K562 (cell line): ENCODE measurements at regions not wholly inside any gene's neighbourhood (a gene's known extent, or its start where the extent isn't known, plus 50 kb on each side); places are given as distances from the start of the nearest gene placed in this dataset.

Source experiments
- ATAC-seq: fragments of 200-7000 bp; cut with Tn5 transposase; 3 replicates; pipeline ENCODE4 v1.9.1; 2020; ENCODE audit warnings: moderate library complexity
- BruUV-seq: library from RNA; stranded (reverse); fragments of 400-500 nt; replicated peaks from 2 replicates; lab custom pipeline; 2021; lab: Mats Ljungman, UMichigan
- CTCF ChIA-PET: fragments of 300-600 bp; formaldehyde crosslinking; extraction: SDS; loops from one replicate; lab custom pipeline; 2021; ENCODE audit warnings: low intra/inter-chr PET ratio; lab: Yijun Ruan, JAX
- POLR2A ChIA-PET: fragments of 300-600, 350-650 bp; sonication (Branson Sonifier 250); formaldehyde crosslinking; extraction: SDS; loops from one replicate; lab custom pipeline; 2021; ENCODE audit warnings: antibody characterized with exemption, inconsistent platforms; lab: Yijun Ruan, JAX
- DNase-seq, 4 experiments: peaks; one replicate each; pipeline versions ENCODE4 v3.0.0 to v3.0.0-alpha.2; 2011 to 2018; ENCODE audit warnings: low spot score in 3 of 4, mixed read lengths in 3 of 4; ENCODE audit errors: extremely low read depth in 1 of 4
- FAIRE-seq: peaks from 2 replicates; lab custom pipeline; 2011; peaks lifted over from hg19 to GRCh38; lab: Jason Lieb, UNC
- H2AFZ ChIP-seq: 2 replicates; pipeline ENCODE4 v1.6.0; 2011; ENCODE audit warnings: low read depth, low read length, control low read depth, inconsistent platforms
- H3K27ac ChIP-seq: fragments of 200-600 bp; 3 replicates; pipeline ENCODE4 v1.8.0; 2011; ENCODE audit warnings: low read depth, mild to moderate bottlenecking, control low read depth, inconsistent platforms, low read length, moderate library complexity, mixed read lengths; ENCODE audit errors: extremely low read depth
- H3K27me3 ChIP-seq, 2 experiments: fragments of 300-600 bp in 1 of 2; 2 replicates in 1 of 2; 3 replicates in 1 of 2; pipeline versions ENCODE4 v1.6.0 to v1.8.0; 2011; ENCODE audit warnings: inconsistent platforms in 2 of 2, low read length in 2 of 2, mild to moderate bottlenecking in 1 of 2, mixed read lengths in 1 of 2, moderate library complexity in 1 of 2; ENCODE audit not compliant: control insufficient read depth in 2 of 2, insufficient read depth in 2 of 2
- H3K36me3 ChIP-seq: fragments of 300-600 bp; 3 replicates; pipeline ENCODE4 v1.8.0; 2011; ENCODE audit warnings: mild to moderate bottlenecking, low read length, inconsistent platforms; ENCODE audit not compliant: control insufficient read depth, insufficient read depth
- H3K4me1 ChIP-seq, 2 experiments: fragments of 200-600 bp in 1 of 2; replicated peaks in 1 of 2; 2 replicates in 1 of 2; 3 replicates in 1 of 2; pipeline versions ENCODE4 v1.5.1 to v1.8.0; 2011; ENCODE audit warnings: inconsistent platforms in 2 of 2, low read length in 2 of 2, mild to moderate bottlenecking in 1 of 2, mixed read lengths in 1 of 2, moderate library complexity in 1 of 2; ENCODE audit not compliant: control insufficient read depth in 2 of 2, insufficient read depth in 2 of 2
- H3K4me2 ChIP-seq: 2 replicates; pipeline ENCODE4 v1.6.1; 2011; ENCODE audit warnings: low read length, control low read depth, inconsistent platforms, mixed read lengths; ENCODE audit not compliant: insufficient read depth
- H3K4me3 ChIP-seq: fragments of 200-600 bp; sonication (generic), shearing (Covaris generic); 2 replicates; pipeline ENCODE4 v1.5.1; 2016; ENCODE audit warnings: control low read depth, inconsistent platforms
- H3K79me2 ChIP-seq: fragments of 200-600 bp; 3 replicates; pipeline ENCODE4 v1.8.0; 2011; ENCODE audit warnings: low read length, inconsistent platforms; ENCODE audit not compliant: control insufficient read depth, insufficient read depth
- H3K9ac ChIP-seq, 2 experiments: 2 replicates each; pipeline versions ENCODE4 v1.6.0 to v1.6.1; 2011; ENCODE audit warnings: low read depth in 2 of 2, low read length in 2 of 2, control low read depth in 1 of 2, inconsistent platforms in 1 of 2, mild to moderate bottlenecking in 1 of 2, mixed read lengths in 1 of 2; ENCODE audit not compliant: insufficient read depth in 1 of 2
- H3K9me1 ChIP-seq: one replicate; pipeline ENCODE4 v1.6.0; 2011; ENCODE audit warnings: inconsistent platforms, mild to moderate bottlenecking, low read length, moderate library complexity; ENCODE audit not compliant: control insufficient read depth, insufficient read depth
- H3K9me3 ChIP-seq: replicated peaks from 2 replicates; pipeline ENCODE4 v1.5.1; 2011; ENCODE audit warnings: low read depth, low read length, inconsistent platforms; ENCODE audit not compliant: control insufficient read depth, insufficient read depth
- H4K20me1 ChIP-seq: replicated peaks from 2 replicates; pipeline ENCODE4 v1.6.1; 2011; ENCODE audit warnings: low read length, inconsistent platforms, mixed read lengths; ENCODE audit not compliant: control insufficient read depth, insufficient read depth
- GATAD2A ChIP-seq: fragments of 450-650 bp; IDR thresholded peaks from 2 replicates; pipeline ENCODE4 v1.6.1; 2017
- HOXB6 ChIP-seq: fragments of 250-450 bp; sonication (Bioruptor Pico); IDR thresholded peaks from 2 replicates; pipeline ENCODE4 v1.5.1; 2022; ENCODE audit warnings: mild to moderate bottlenecking, borderline replicate concordance
- LCOR ChIP-seq: sonication (generic); formaldehyde crosslinking; IDR thresholded peaks from 2 replicates; pipeline ENCODE4 v1.8.0; 2022; ENCODE audit warnings: mild to moderate bottlenecking, missing genetic modification reagents
- MCM3 ChIP-seq: fragments of 450-650 bp; IDR thresholded peaks from 2 replicates; pipeline ENCODE4 v1.6.1; 2016
- TAF7 ChIP-seq: fragments of 450-650 bp; IDR thresholded peaks from 2 replicates; pipeline ENCODE4 v1.6.1; 2016; ENCODE audit warnings: missing genetic modification characterization, missing compliant biosample characterization
- ZBTB12 ChIP-seq: fragments of 250-450 bp; sonication (Bioruptor Pico); IDR thresholded peaks from 2 replicates; pipeline ENCODE4 v1.4.0; 2020
- WGBS: fragments of 100-300 bp; shearing (Covaris generic); methylation state at CpG from one replicate; pipeline ENCODE4 v1.1.6; 2016; ENCODE audit warnings: low coverage, mixed read lengths; ENCODE audit not compliant: insufficient coverage; ENCODE audit errors: missing lambda C conversion rate; 5-methylcytosine and 5-hydroxymethylcytosine counted together
- in situ Hi-C: fragments of 300-500 bp; cut with MboI; formaldehyde crosslinking; loops from 4 replicates; pipeline ENCODE4 v1.15.0; 2018; ENCODE audit warnings: inconsistent platforms, mixed read lengths
- intact Hi-C: fragments of 100-400 bp; cut with micrococcal nuclease; formaldehyde crosslinking; loops from 2 replicates; pipeline ENCODE4 v1.14.2; 2022

DNA sequence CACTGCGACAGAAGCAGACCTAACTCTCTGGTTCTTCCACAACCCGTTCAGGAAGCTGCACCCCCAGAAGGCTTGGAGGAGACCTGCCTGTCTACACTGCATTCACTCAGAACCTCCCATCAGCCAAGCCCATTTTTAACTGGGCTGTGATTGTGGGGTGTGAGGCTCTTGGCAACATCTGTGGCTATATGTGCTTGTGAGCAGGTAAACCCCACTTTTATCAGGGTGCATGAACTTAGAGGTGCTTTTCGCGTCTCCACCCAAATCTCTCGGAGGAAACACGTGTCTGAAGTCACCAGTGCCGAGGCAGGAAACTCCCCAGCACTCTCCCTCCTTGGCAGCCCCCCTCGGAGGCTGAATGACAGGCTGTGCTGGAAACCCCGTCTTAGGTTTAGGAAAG, 158.2 kb upstream of the SALL3 start:
- no peaks in the 10 kb centered on the region for H3K36me3 ChIP-seq
- H3K4me1 ChIP-seq: peaks cover 0 to 4% of the 10 kb centered on the region in 2 experiments; a peak in 1 of 5 replicates
- no peak overlapping the region for H3K4me3 ChIP-seq
- FAIRE-seq (no peak), ATAC-seq (no peak), DNase-seq (no peak)
- no peaks in the 10 kb centered on the region; the same call in 1 of the 2 replicates for H4K20me1 ChIP-seq
- ChIA-PET CTCF (no interaction called here), POLR2A (no interaction called here)
- H3K9me1 ChIP-seq: no peaks in the 10 kb centered on the region
- BruUV-seq: no TSS peak
- no peak overlapping the region for H3K9ac ChIP-seq
- in situ Hi-C loops (no loop called here), intact Hi-C loops (no loop called here)
- no peaks in the 10 kb centered on the region for H3K79me2 ChIP-seq
- no peak overlapping the region for H2AFZ ChIP-seq
- no peak overlapping the region for H3K27ac ChIP-seq
- H3K9me3 ChIP-seq: no peaks in the 10 kb centered on the region
- no peak overlapping the region for H3K4me2 ChIP-seq
- 0% methylated on average over 9 of the region's 9 CpGs for WGBS
- no peak for TF ChIP-seq GATAD2A
- TF ChIP-seq ZBTB12: no peak
- no peak for TF ChIP-seq LCOR (CRISPR knock-in tag)
- no peak for TF ChIP-seq TAF7 (tag)
- no peak for TF ChIP-seq MCM3
- TF ChIP-seq HOXB6: no peak
- peaks cover 6 to 30% of the 10 kb centered on the region in 2 experiments; a peak in 3 of 5 replicates for H3K27me3 ChIP-seq
